K562 (cell line): ENCODE measurements at regions not wholly inside any gene's neighbourhood (a gene's known extent, or its start where the extent isn't known, plus 50 kb on each side); places are given as distances from the start of the nearest gene placed in this dataset.

ENCODE experiments used
- EP300 ChIP-seq: IDR thresholded peaks from 2 replicates; pipeline ENCODE4 v1.6.1; 2012; ENCODE audit warnings: low read length, improper control_type of control experiment
- FIP1L1 ChIP-seq: fragments of 200-400 bp; formaldehyde crosslinking; IDR thresholded peaks from 2 replicates; pipeline ENCODE4 v1.6.1; 2018; ENCODE audit warnings: mild to moderate bottlenecking, low read depth, low read length; ENCODE audit not compliant: poor library complexity, severe bottlenecking
- PTRF ChIP-seq: fragments of 450-650 bp; IDR thresholded peaks from 2 replicates; pipeline ENCODE4 v1.6.1; 2016; ENCODE audit warnings: mild to moderate bottlenecking, missing genetic modification characterization, missing compliant biosample characterization
- SMC3 ChIP-seq: conservative IDR thresholded peaks from 2 replicates; pipeline ENCODE4 v1.6.1; 2011; ENCODE audit warnings: low read depth, low read length, improper control_type of control experiment; ENCODE audit not compliant: insufficient read depth
- ZNF232 ChIP-seq: sonication (generic); formaldehyde crosslinking; IDR thresholded peaks from 2 replicates; pipeline ENCODE4 v1.8.0; 2022; ENCODE audit warnings: mild to moderate bottlenecking, missing genetic modification reagents
- TF ChIP-seq, protein P1 (sequence below), 3 experiments: IDR thresholded peaks in 2 of 3; conservative IDR thresholded peaks in 1 of 3; 2 replicates each; pipeline ENCODE4 v1.5.1; 2011 to 2012; ENCODE audit warnings: low read length in 3 of 3, mild to moderate bottlenecking in 3 of 3, control low read depth in 2 of 3, improper control_type of control experiment in 1 of 3, inconsistent platforms in 1 of 3, low read depth in 1 of 3, mixed read lengths in 1 of 3, moderate library complexity in 1 of 3; ENCODE audit not compliant: insufficient read depth in 2 of 3
- TF ChIP-seq, protein P2 (sequence below): sonication (generic); formaldehyde crosslinking; IDR thresholded peaks from 2 replicates; pipeline ENCODE4 v1.8.0; 2022; ENCODE audit warnings: mild to moderate bottlenecking, low read depth, missing genetic modification reagents
- TF ChIP-seq, protein P3 (sequence below): sonication (generic); formaldehyde crosslinking; IDR thresholded peaks from 2 replicates; pipeline ENCODE4 v1.9.0; 2022; ENCODE audit warnings: mild to moderate bottlenecking, missing genetic modification reagents
- TF ChIP-seq, protein P4 (sequence below): sonication (generic); formaldehyde crosslinking; IDR thresholded peaks from 2 replicates; pipeline ENCODE4 v1.8.1; 2023; ENCODE audit warnings: mild to moderate bottlenecking, missing genetic modification reagents, moderate library complexity

DNA sequence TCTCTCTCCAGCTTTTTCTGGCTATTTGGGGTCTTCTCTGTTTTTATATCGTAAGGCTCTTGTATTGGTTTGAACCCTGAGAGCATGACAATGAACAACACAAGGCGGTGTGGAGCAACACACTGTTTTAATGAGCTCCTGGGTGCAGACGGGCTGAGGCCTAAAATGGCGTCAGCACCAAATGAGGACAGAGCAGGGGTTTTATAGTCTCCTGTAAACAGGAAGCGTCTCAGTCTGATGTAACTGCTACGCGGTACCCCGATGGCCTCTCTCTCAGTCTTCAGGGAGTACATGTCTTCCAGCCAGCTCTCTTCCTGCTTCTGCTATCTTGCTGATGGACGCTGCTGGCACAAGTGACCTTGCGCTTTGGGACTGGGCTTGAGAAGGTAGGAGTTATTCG lies 95.9 kb upstream of the CCDC71L start:
- TF ChIP-seq, protein P1, sequence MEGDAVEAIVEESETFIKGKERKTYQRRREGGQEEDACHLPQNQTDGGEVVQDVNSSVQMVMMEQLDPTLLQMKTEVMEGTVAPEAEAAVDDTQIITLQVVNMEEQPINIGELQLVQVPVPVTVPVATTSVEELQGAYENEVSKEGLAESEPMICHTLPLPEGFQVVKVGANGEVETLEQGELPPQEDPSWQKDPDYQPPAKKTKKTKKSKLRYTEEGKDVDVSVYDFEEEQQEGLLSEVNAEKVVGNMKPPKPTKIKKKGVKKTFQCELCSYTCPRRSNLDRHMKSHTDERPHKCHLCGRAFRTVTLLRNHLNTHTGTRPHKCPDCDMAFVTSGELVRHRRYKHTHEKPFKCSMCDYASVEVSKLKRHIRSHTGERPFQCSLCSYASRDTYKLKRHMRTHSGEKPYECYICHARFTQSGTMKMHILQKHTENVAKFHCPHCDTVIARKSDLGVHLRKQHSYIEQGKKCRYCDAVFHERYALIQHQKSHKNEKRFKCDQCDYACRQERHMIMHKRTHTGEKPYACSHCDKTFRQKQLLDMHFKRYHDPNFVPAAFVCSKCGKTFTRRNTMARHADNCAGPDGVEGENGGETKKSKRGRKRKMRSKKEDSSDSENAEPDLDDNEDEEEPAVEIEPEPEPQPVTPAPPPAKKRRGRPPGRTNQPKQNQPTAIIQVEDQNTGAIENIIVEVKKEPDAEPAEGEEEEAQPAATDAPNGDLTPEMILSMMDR (IDR thresholded peaks at IDR 0.05 in 2 of 3, conservative IDR thresholded peaks at IDR 0.05 in 1 of 3; ENCODE audit: insufficient read depth in 2 of 3, low read depth in 1 of 3, low read length in 3 of 3) = no peak
- TF ChIP-seq FIP1L1 (no peak), PTRF (0 out of 2 replicates have a peak, but pooled peaks have one; percentile 32), EP300 (no peak), ZNF232 (CRISPR knock-in tag) (no peak), SMC3 (no peak)
- TF ChIP-seq, protein P2, sequence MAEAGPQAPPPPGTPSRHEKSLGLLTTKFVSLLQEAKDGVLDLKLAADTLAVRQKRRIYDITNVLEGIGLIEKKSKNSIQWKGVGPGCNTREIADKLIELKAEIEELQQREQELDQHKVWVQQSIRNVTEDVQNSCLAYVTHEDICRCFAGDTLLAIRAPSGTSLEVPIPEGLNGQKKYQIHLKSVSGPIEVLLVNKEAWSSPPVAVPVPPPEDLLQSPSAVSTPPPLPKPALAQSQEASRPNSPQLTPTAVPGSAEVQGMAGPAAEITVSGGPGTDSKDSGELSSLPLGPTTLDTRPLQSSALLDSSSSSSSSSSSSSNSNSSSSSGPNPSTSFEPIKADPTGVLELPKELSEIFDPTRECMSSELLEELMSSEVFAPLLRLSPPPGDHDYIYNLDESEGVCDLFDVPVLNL (CRISPR knock-in tag) = no peak
- TF ChIP-seq, protein P3, sequence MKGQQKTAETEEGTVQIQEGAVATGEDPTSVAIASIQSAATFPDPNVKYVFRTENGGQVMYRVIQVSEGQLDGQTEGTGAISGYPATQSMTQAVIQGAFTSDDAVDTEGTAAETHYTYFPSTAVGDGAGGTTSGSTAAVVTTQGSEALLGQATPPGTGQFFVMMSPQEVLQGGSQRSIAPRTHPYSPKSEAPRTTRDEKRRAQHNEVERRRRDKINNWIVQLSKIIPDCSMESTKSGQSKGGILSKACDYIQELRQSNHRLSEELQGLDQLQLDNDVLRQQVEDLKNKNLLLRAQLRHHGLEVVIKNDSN (CRISPR knock-in tag) = no peak
- TF ChIP-seq, protein P4, sequence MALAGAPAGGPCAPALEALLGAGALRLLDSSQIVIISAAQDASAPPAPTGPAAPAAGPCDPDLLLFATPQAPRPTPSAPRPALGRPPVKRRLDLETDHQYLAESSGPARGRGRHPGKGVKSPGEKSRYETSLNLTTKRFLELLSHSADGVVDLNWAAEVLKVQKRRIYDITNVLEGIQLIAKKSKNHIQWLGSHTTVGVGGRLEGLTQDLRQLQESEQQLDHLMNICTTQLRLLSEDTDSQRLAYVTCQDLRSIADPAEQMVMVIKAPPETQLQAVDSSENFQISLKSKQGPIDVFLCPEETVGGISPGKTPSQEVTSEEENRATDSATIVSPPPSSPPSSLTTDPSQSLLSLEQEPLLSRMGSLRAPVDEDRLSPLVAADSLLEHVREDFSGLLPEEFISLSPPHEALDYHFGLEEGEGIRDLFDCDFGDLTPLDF = no peak
